ENCODE measurements at regions not wholly inside any gene's neighbourhood (a gene's known extent, or its start where the extent isn't known, plus 50 kb on each side); places are given as distances from the start of the nearest gene placed in this dataset.

GRCh38 chr13:40444241-40444640, 222.2 kb downstream of the FOXO1 start:
- 0% methylated on average over 3 of the region's 3 CpGs for WGBS (ENCODE audit: insufficient coverage, low coverage, missing lambda C conversion rate)
- no peaks in the 10 kb centered on the region for H4K20me1 ChIP-seq (replicated peaks; ENCODE audit: control insufficient read depth, insufficient read depth, low read length)
- H3K4me3 ChIP-seq, result no peak overlapping the region
- no peak overlapping the region for H3K4me2 ChIP-seq (ENCODE audit: insufficient read depth, low read length)
- intact Hi-C loops (cut with micrococcal nuclease), result no loop called here
- in situ Hi-C loops (cut with MboI), result no loop called here
- ChIA-PET CTCF (ENCODE audit: low intra/inter-chr PET ratio) (no interaction called here), POLR2A (no interaction called here)
- no peaks in the 10 kb centered on the region for H3K36me3 ChIP-seq (ENCODE audit: control insufficient read depth, insufficient read depth, low read length)
- no TSS peak for BruUV-seq (replicated peaks)
- no peak overlapping the region for H3K27ac ChIP-seq (ENCODE audit: extremely low read depth, low read depth, low read length)
- DNase-seq (ENCODE audit: extremely low read depth in 1 of 4, low spot score in 3 of 4) (no peak), FAIRE-seq (no peak), ATAC-seq (no peak)
- H3K27me3 ChIP-seq (ENCODE audit: control insufficient read depth in 2 of 2, insufficient read depth in 2 of 2, low read length in 2 of 2), result no peaks in the 10 kb centered on the region; a peak in 1 of 5 replicates
- H3K4me1 ChIP-seq (replicated peaks in 1 of 2; ENCODE audit: control insufficient read depth in 2 of 2, insufficient read depth in 2 of 2, low read length in 2 of 2), result no peaks in the 10 kb centered on the region
- no peak overlapping the region for H3K9ac ChIP-seq (ENCODE audit: insufficient read depth in 1 of 2, low read depth in 2 of 2, low read length in 2 of 2)
- no peak overlapping the region for H2AFZ ChIP-seq (ENCODE audit: low read depth, low read length)
- no peaks in the 10 kb centered on the region for H3K9me3 ChIP-seq (replicated peaks; ENCODE audit: control insufficient read depth, insufficient read depth, low read depth, low read length)
- H3K79me2 ChIP-seq (ENCODE audit: control insufficient read depth, insufficient read depth, low read length), result no peaks in the 10 kb centered on the region
- no peaks in the 10 kb centered on the region for H3K9me1 ChIP-seq (ENCODE audit: control insufficient read depth, insufficient read depth, low read length)
- TF ChIP-seq ZNF445 (CRISPR knock-in tag; IDR thresholded peaks at IDR 0.05; ENCODE audit: low read depth), result no peak
- no peak for TF ChIP-seq NR1H2 (CRISPR knock-in tag; IDR thresholded peaks at IDR 0.05)
- no peak for TF ChIP-seq SMARCC2 (IDR thresholded peaks at IDR 0.05; ENCODE audit: low read depth)
- TF ChIP-seq FOXJ3 (CRISPR knock-in tag; IDR thresholded peaks at IDR 0.05), result no peak
- no peak for TF ChIP-seq MAFG (tag; conservative IDR thresholded peaks at IDR 0.05)
- TF ChIP-seq NR4A1 (CRISPR knock-in tag; IDR thresholded peaks at IDR 0.05), result no peak
- TF ChIP-seq NR4A1 (tag; IDR thresholded peaks at IDR 0.05), result no peak
- no peak for TF ChIP-seq ZC3H4 (CRISPR knock-in tag; IDR thresholded peaks at IDR 0.05; ENCODE audit: borderline replicate concordance)
- no peak for TF ChIP-seq PRDM10 (IDR thresholded peaks at IDR 0.05; ENCODE audit: partially characterized antibody)
- no peak for TF ChIP-seq POLR2B (IDR thresholded peaks at IDR 0.05; ENCODE audit: low read depth, partially characterized antibody)
- TF ChIP-seq MYBL2 (IDR thresholded peaks at IDR 0.05; ENCODE audit: low read depth), result no peak
- no peak for TF ChIP-seq MYBL2 (CRISPR knock-in tag; IDR thresholded peaks at IDR 0.05; ENCODE audit: borderline replicate concordance)
- no peak for TF ChIP-seq NR2C1 (IDR thresholded peaks at IDR 0.05)
- no peak for TF ChIP-seq NR2C1 (tag; IDR thresholded peaks at IDR 0.05)
- no peak for TF ChIP-seq IRF2 (CRISPR knock-in tag; IDR thresholded peaks at IDR 0.05)
- TF ChIP-seq ZBTB1 (CRISPR knock-in tag; IDR thresholded peaks at IDR 0.05; ENCODE audit: borderline replicate concordance, low read depth), result no peak
- no peak for TF ChIP-seq PCBP1 (IDR thresholded peaks at IDR 0.05; ENCODE audit: low read depth, low read length, poor library complexity, severe bottlenecking)
- TF ChIP-seq CTCF (IDR thresholded peaks at IDR 0.05 in 2 of 3, conservative IDR thresholded peaks at IDR 0.05 in 1 of 3; ENCODE audit: insufficient read depth in 2 of 3, low read depth in 1 of 3, low read length in 3 of 3), result no peak
- no peak for TF ChIP-seq HNRNPK (IDR thresholded peaks at IDR 0.05; ENCODE audit: low read depth, low read length, poor library complexity, severe bottlenecking)
